HuH-7 (cell line): ENCODE measurements at regions not wholly inside any gene's neighbourhood (a gene's known extent, or its start where the extent isn't known, plus 50 kb on each side); places are given as distances from the start of the nearest gene placed in this dataset.
"Not testable (repeated sequence)": the region's sequence is repeated elsewhere in the genome, so short reads cannot be mapped to it uniquely, and the experiment has no call there.

Experiments
- DNase-seq: peaks from one replicate; pipeline ENCODE4 v3.0.0; 2011; ENCODE audit warnings: low spot score

- no peak for DNase-seq
These were observed 307.3 kb downstream of the RAPGEF2 start for GRCh38 chr4:159410076-159410777.

GRCh38 chr4:159410891-159411290, 308.0 kb downstream of the RAPGEF2 start:
- DNase-seq: no peak

GRCh38 chr4:159413306-159413943, 310.5 kb downstream of the RAPGEF2 start:
- no peak for DNase-seq

DNA sequence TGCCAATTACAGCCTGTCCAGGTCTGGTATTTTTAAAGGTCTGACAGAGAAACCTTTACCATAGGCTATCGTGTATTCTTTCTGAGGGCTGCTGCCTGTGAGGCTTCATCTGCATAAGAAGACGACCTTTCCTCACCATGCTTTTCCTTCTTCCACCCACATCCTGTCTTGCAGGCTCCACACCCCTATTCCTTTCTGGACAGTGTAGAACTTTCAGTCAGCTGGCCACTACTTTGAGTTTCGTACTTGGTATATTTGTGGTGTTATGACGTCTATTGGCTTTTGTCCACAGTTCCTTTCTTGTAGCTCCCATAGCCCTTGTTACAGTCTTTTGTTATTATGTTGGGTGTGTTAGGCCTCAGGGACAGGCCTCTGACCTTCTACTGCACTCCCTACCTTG, 311.4 kb downstream of the RAPGEF2 start:
- no peak for DNase-seq

GRCh38 chr4:159416073-159416472, 313.2 kb downstream of the RAPGEF2 start:
- no peak for DNase-seq

- DNase-seq: no peak
These were observed 314.1 kb downstream of the RAPGEF2 start for GRCh38 chr4:159416996-159417395.

DNA sequence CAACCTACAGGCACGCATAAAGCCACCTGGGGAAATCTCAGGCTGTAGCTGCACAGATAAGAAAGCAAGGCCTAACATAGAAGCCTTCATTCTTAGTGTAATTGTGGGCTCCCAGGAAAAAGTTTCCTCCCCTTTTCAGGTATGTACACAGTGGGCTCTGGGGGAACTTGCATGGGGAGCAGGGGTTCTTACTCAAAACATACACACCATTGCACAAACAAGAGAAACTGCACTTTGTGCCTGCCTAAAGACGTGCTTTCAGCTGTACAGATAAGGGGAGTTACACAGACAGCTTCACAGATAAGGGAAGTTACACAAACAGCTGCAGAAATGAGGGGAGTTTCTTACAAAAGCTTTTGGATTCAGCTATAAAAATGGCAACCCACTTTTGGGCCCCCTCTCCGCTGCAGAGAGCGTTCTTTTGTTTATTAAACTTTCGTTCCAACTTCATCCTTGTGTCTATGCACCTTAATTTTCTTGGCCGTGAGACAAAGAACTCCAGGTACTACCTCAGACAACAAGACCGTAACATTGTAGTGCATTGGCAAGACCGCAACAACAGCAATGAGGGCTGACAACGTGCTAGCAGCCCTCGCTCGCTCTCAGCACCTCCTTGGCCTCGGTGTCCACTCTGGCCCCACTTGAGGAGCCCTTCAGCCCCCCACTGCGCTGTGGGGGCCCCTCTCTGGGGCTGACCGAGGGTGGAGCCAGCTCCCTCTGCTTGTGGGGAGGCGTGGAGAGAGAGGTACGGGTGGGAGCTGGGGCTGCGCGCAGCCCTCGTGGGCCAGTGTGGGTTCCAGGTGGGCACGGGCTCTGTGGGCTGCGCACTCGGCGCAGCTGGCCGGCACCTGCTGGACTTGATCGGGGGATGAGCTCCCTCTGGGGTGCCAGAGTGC, 317.5 kb downstream of the RAPGEF2 start:
- DNase-seq: peak; percentile 30

GRCh38 chr4:159421058-159421419, 318.2 kb downstream of the RAPGEF2 start:
- DNase-seq: not testable (repeated sequence)

- no peak for DNase-seq
These were observed 319.1 kb downstream of the RAPGEF2 start for GRCh38 chr4:159422019-159422418.

GRCh38 chr4:159422626-159423025, 319.7 kb downstream of the RAPGEF2 start:
- no peak for DNase-seq

- DNase-seq: peak; percentile 38
These were observed 322.9 kb downstream of the RAPGEF2 start for GRCh38 chr4:159425737-159426305.

DNA sequence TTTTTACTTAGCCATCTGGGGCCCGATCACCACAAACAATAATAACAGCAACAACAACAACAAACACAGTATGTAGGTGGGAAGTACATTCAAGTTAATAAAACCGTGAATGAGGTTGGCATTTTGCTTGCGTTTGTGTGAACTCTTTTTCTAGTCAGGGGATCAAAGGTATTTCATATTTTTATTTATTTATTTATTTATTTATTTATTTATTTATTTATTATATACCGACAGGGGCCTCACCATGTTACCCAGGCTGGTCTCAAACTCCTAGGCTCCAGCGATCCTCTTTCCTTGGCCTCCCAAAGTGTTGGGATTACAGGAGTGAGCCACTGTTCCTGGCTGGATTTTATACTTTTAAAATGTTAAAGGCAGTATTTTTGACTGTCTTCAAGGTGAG, 325.4 kb downstream of the RAPGEF2 start:
- no peak for DNase-seq

DNA sequence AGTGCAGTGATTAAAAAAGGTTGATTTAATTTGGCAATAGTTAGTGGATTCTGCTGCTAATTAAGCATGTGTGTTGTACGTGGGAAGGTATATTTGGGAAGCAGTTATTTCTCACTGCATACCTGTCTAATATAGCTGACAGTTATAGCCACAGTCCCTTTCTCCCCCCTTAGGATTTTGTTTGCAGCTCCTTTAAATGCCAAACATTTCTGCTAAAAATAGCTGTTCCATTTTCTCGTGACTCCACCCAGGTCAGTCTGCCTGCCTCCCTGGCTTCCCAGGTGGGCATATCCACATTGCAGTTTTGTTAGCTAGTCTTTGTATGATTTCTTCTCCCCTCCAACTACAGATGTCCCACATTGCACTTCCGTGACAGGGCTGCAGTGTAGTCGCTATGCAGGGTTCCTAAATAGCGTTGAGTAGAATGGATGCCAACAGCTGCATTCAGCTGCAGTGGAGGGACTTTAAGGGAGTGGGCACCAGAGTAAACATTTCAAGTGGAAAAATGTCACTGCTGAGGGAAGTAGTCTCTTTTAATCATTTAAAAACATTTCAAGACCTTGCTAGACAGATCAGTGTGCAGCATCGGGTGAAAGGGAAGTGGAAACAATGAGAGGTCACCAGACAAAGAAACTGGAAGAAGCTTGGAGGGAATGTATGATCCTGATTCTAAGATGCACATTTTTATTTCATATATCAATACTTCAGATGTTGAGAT, 326.3 kb downstream of the RAPGEF2 start:
- no peak for DNase-seq

DNA sequence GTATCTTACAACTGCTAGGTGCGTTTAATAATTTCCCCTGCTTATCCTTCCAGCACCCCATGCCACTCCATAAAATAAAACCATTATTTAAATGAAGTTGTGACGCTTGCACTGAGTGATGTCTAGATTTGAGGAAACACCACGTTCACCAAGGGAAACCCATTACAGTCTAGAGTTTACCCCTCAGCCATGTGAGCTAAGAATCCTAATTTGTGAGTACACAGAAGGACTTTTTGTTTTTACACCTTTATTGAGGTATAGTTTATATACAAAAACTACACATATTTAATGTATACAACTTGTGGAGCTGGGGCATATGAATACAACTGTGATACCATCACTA, 326.8 kb downstream of the RAPGEF2 start:
- no peak for DNase-seq

DNA sequence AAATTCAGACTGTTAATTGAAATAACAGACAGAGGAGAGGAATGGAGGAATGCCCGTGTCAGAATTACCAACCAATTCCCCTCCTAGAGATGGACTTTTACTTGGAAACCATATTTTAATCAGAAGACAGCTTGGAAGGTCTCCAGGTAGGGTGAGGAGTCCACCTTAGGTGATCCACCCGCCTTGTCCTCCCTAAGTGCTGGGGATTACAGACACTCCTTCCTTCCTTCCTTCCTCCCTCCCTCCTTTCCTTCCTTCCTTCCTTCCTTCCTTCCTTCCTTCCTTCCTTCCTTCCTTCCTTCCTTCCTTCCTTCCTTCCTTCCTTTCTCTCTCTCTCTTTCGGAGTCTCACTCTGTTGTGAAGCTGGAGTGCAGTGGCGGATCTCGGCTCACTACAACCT, 328.0 kb downstream of the RAPGEF2 start:
- no peak for DNase-seq

DNA sequence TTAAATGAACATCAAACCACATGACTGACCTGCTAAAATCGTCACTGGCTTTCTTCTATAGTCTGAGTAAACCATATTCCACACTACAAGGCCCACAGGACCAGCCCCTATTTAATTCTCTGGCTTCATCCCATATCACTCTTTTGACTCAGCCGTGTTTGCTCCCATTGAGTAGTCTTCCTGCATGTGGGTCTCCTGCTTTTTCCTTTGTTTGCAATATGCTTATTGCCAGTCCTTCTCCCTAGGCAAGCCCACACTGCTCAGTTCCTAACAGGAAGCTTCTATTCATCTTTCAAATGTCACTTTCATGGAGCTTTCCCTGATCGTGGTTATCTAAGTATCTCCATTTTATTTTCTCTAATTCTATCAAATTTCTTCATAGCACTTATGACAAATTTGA, 329.6 kb downstream of the RAPGEF2 start:
- no peak for DNase-seq

GRCh38 chr4:159433337-159433736, 330.5 kb downstream of the RAPGEF2 start:
- DNase-seq: no peak

DNA sequence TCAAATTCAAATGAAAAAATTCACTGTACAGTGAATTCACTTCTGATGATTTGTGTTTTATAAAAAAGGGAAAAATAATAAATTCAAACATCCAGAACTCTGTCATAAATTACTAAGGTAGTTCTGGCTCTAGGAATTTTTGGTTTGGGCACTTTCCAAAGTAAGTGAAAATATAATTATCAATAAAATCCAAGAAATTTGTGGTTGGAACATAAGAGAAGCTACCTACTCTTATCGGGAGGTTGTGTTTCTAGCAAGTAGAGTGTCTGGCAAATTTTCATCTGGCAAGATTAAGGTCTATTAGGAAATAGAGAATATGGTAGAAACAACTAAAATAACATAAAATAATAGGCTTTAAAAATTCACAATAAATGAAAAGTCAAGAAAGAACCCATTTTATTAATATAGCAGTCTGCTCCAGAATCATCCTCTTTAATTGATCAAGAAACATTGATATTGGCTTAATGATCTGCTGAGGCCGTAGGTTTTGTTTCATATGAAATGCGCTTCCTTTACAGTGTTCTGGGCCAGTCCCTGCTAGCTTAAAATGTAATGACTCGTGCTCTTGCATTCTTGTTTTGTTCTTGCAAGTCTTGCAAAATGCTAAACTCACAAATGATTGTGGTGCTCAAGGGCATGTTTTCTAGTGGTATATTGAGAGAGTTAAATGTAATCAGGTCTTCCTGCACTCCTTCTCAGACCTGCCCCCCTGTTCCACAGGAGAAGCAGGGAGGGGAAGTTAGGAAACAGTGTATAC, 331.4 kb downstream of the RAPGEF2 start:
- DNase-seq: no peak

DNA sequence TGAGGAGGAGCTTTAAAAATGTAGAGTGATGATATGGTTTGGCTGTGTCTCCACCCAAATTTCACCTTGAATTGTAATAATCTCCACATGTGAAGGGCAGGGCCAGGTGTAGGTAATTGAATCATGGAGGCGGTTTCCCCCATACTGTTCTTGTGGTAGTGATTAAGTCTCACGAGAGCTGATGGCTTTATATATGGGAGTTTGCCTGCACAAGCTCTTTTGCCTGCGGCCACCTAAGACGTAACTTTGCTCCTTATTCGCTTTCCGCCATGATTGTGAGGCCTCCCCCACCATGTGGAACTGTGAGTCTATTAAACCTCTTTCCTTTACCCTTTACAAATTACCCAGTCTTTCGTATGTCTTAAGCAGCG, 332.0 kb downstream of the RAPGEF2 start:
- DNase-seq: no peak

DNA sequence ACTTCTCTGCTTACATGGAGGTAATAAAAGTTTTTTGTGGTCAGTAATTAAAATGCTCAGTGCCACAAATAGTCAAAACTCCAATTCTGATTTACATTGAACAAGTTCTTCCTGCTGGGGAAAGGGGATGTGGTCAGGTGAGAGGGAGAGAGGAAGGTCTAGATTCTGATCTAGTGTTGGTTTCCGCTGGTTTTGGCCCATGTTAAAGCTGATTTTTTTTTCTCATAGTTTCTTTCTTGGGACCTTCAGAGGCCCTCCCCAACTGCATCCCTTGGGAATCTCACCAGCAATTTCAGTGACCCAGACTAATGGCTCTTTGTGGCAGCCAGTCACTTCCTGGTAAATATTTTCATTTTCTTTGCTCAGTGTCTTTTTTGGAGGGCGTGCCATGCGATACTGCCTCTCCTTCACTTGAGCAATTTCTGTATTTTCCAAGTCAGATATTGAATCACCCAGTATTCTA, 332.7 kb downstream of the RAPGEF2 start:
- DNase-seq: no peak

DNA sequence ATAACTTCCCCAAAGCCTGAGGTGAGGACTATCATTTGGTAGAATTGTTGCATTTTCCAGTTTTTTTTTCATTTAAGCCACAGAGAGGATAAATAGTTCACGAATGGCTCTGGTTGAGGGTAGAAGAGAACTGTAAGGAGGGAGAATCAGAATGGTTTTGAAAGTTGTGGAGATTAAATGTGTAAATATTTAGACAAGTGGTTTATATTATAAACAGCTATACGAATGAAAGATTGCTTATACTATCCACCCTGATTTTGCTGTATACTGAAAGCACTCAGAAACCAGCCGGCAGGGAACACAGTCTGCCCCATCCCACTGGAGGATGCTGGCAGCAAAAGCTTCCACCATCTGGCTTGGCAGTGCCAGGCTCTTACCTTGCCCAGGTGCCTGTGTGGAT, 341.1 kb downstream of the RAPGEF2 start:
- no peak for DNase-seq
